Right lobe of liver (tissue), 6 donors: ENCODE measurements at regions not wholly inside any gene's neighbourhood (a gene's known extent, or its start where the extent isn't known, plus 50 kb on each side); places are given as distances from the start of the nearest gene placed in this dataset.

Experiments
- ATAC-seq, 4 donors: fragments of 200-7000 bp; cut with Tn5 transposase; one replicate each; pipeline ENCODE4 v1.9.1; 2020; ENCODE audit warnings: mild to moderate bottlenecking in 4 of 4, moderate library complexity in 4 of 4
- DNase-seq, 3 donors: peaks; one replicate each; pipeline ENCODE4 v3.0.0-alpha.2; 2020
- H3K27ac ChIP-seq, 3 donors: fragments of 200-600 bp; one replicate each; pipeline ENCODE4 v1.8.0; 2022
- H3K27me3 ChIP-seq, 2 donors: fragments of 200-600 bp; one replicate each; pipeline ENCODE4 v1.8.0; 2022
- H3K36me3 ChIP-seq, 4 donors: fragments of 200-600 bp; sonication (generic) in 1 of 4; one replicate each; pipeline versions ENCODE4 v1.5.1 to v1.8.0; 2017 to 2022; ENCODE audit warnings: control low read depth in 1 of 4
- H3K4me1 ChIP-seq, 4 donors: fragments of 200-600 bp; sonication (generic) in 1 of 4; one replicate each; pipeline versions ENCODE4 v1.5.1 to v1.8.0; 2017 to 2022; ENCODE audit warnings: control low read depth in 1 of 4
- H3K4me3 ChIP-seq, 3 donors: fragments of 200-600 bp; one replicate each; pipeline ENCODE4 v1.8.0; 2022
- H3K9me3 ChIP-seq, 4 donors: fragments of 200-600 bp; sonication (generic) in 1 of 4; one replicate each; pipeline versions ENCODE4 v1.5.1 to v1.8.0; 2017 to 2022; ENCODE audit warnings: control low read depth in 1 of 4
- CTCF ChIP-seq, 4 donors: fragments of 200-600 bp in 3 of 4; fragments of 450-650 bp in 1 of 4; IDR thresholded peaks; one replicate each; pipeline versions ENCODE4 v1.5.1 to v1.8.0; 2016 to 2022; ENCODE audit warnings: antibody characterized with exemption in 4 of 4, mild to moderate bottlenecking in 2 of 4
- POLR2A ChIP-seq: fragments of 450-650 bp; IDR thresholded peaks from one replicate; pipeline ENCODE4 v1.6.1; 2017; ENCODE audit warnings: antibody characterized with exemption, mild to moderate bottlenecking
- WGBS: methylation state at CpG from one replicate; pipeline ENCODE4 v1.1.6; 2018; ENCODE audit warnings: low coverage, low lambda C conversion rate; ENCODE audit not compliant: insufficient coverage; ENCODE audit errors: missing lambda C conversion rate; 5-methylcytosine and 5-hydroxymethylcytosine counted together
- intact Hi-C, 2 donors: fragments of 100-400 bp; cut with DNase I; formaldehyde crosslinking; loops; one replicate each; pipeline versions ENCODE4 v1.11.2 to v1.14.1; 2022
- donor health status: DM: no; HTN: yes; CAD: no.
- donor health status: DM: no; HTN: no; CAD: no.
- donor health status: DM: no; HTN: no; CAD: no.
- donor health status: DM: no; HTN: yes; CAD: no.
- donor health status: DM: no; HTN: yes; CAD: no.

GRCh38 chr1:215330426-215330825, 236.7 kb upstream of the KCTD3 start:
- DNase-seq, result no peak
- no peak overlapping the region for H3K27ac ChIP-seq
- no peak overlapping the region for H3K4me3 ChIP-seq
- H3K4me1 ChIP-seq, result no peaks in the 10 kb centered on the region
- H3K36me3 ChIP-seq, result no peaks in the 10 kb centered on the region
- ATAC-seq, result no peak
- no peaks in the 10 kb centered on the region for H3K27me3 ChIP-seq
- intact Hi-C loops, result no loop called here
- no peaks in the 10 kb centered on the region for H3K9me3 ChIP-seq
- TF ChIP-seq CTCF (IDR thresholded peaks at IDR 0.05) (no peak), POLR2A (no peak)

DNA sequence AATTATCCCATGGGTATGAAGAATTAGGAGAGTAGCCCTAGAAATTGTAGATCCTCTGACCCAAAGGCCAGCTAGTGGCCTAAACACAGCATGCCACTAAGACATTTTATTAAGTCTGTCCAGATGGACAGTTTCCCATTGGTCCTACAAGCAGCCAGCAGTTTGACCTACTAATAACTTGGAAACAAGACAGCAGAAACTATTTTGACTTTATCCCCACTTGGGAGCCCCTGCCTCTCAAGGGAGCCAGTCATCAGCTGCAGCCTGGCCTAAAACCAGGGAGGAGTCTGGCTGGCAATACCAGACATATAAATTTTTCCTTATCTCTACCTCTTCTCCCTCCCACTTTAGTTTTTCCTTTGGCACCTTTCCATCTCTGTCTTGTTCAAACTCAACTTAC, 222.6 kb upstream of the KCTD3 start:
- no peak for ATAC-seq

DNA sequence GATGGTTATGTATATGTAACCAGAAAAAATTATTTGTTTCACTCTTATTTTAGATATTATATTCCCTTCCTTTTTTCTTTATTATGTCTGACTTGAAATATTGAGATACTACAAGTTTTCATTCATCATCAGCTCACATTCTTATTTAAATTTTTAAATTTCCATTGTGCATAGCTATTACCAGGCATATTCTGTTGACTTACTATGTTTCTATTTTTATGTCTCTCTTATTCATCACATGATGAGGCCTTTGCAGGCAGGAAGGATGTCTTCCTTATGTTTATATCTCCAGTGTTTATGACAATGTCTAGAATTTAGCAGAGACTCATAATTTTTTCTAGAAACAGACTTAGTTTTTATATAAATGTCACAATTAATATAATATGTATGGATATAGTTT, 221.9 kb upstream of the KCTD3 start:
- TF ChIP-seq POLR2A (no peak), CTCF (IDR thresholded peaks at IDR 0.05) (no peak)
- no peak for DNase-seq
- H3K27me3 ChIP-seq, result no peaks in the 10 kb centered on the region
- H3K4me1 ChIP-seq, result no peaks in the 10 kb centered on the region
- intact Hi-C loops, result no loop called here
- no peak overlapping the region for H3K27ac ChIP-seq
- H3K4me3 ChIP-seq, result no peak overlapping the region
- no peaks in the 10 kb centered on the region for H3K9me3 ChIP-seq
- H3K36me3 ChIP-seq, result no peaks in the 10 kb centered on the region
- no peak for ATAC-seq

More for the DNA sequence above, 222.6 kb upstream of the KCTD3 start:
- Histone ChIP-seq H3K4me3 (no peak overlapping the region), H3K27me3 (no peaks in the 10 kb centered on the region), H3K36me3 (no peaks in the 10 kb centered on the region), H3K4me1 (no peaks in the 10 kb centered on the region), H3K9me3 (no peaks in the 10 kb centered on the region), H3K27ac (no peak overlapping the region)
- intact Hi-C loops, result no loop called here
- TF ChIP-seq CTCF (IDR thresholded peaks at IDR 0.05) (no peak), POLR2A (no peak)
- no peak for DNase-seq

GRCh38 chr1:215345766-215346165, 221.3 kb upstream of the KCTD3 start:
- H3K4me1 ChIP-seq, result no peaks in the 10 kb centered on the region
- H3K27ac ChIP-seq, result no peak overlapping the region
- no peaks in the 10 kb centered on the region for H3K36me3 ChIP-seq
- TF ChIP-seq CTCF (IDR thresholded peaks at IDR 0.05), result no peak
- TF ChIP-seq POLR2A, result no peak
- H3K9me3 ChIP-seq, result no peaks in the 10 kb centered on the region
- 40% methylated on average over 3 of the region's 3 CpGs for WGBS
- no peaks in the 10 kb centered on the region for H3K27me3 ChIP-seq
- no peak for ATAC-seq
- no peak for DNase-seq
- intact Hi-C loops, result no loop called here
- H3K4me3 ChIP-seq, result no peak overlapping the region

DNA sequence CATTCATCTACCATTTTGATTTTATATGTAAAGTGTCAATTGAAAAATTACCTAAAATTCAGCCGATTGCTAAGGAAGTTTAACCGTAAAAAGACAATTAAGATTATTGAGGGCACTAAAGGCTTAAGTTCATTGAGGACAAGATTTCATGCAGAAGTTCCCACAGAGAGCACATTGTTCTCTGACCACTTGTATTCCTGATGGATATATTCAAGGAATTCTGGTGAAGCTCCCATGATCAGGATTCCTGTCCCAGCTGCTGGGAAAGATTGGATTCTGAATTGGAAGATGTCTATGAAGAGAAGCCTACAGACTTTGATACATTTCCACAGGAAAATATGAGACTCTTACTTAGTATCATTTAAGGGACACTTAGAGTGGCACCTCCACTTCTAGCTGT, 209.2 kb upstream of the KCTD3 start:
- WGBS, result 97% methylated on average over 2 of the region's 2 CpGs
- H3K27ac ChIP-seq, result no peak overlapping the region
- no peaks in the 10 kb centered on the region for H3K4me1 ChIP-seq
- H3K27me3 ChIP-seq, result no peaks in the 10 kb centered on the region
- no peak for ATAC-seq
- H3K4me3 ChIP-seq, result no peak overlapping the region
- TF ChIP-seq CTCF (IDR thresholded peaks at IDR 0.05), result no peak
- TF ChIP-seq POLR2A, result no peak
- H3K9me3 ChIP-seq, result no peaks in the 10 kb centered on the region
- H3K36me3 ChIP-seq, result no peaks in the 10 kb centered on the region
- DNase-seq, result no peak
- intact Hi-C loops, result no loop called here
